ENCODE measurements at regions not wholly inside any gene's neighbourhood (a gene's known extent, or its start where the extent isn't known, plus 50 kb on each side); places are given as distances from the start of the nearest gene placed in this dataset.
A peak's percentile ranks its signal among the peaks of the same experiment; 100 is the strongest.
"Not testable (repeated sequence)": the region's sequence is repeated elsewhere in the genome, so short reads cannot be mapped to it uniquely, and the experiment has no call there.

GRCh38 chrX:40835526-40835925 is 100.2 kb upstream of the MED14 start:
- no peak overlapping the region for H3K4me3 Mint-ChIP-seq
- H3K9me3 Mint-ChIP-seq = peaks cover 6% of the 10 kb centered on the region
- H3K36me3 Mint-ChIP-seq = no peaks in the 10 kb centered on the region
- H3K27me3 Mint-ChIP-seq = no peaks in the 10 kb centered on the region
- DNase-seq = no peak
- no peaks in the 10 kb centered on the region for H3K4me1 Mint-ChIP-seq
- H3K27ac Mint-ChIP-seq = no peak overlapping the region

DNA sequence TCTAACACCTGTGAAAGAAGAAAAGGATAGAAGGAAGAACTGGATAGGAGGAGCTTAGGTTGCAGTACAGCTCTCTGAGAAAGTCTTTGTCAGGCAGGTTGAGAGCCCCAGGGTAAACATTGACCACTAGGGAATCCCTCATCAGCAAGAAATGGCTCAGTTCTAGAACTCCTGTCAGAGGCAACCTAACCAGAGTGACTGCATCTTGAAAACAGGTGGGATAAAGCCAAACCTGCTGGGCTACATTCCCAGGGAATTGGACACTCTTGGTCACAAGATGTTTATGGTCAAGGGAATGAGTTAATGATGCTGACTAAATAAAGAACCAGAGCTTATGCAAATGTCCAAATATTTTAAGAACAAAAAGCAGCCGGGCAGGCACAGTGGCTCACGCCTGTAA is 108.3 kb upstream of the MED14 start:
- peaks cover 2% of the 10 kb centered on the region for H3K36me3 Mint-ChIP-seq
- H3K4me3 Mint-ChIP-seq = no peak overlapping the region
- no peaks in the 10 kb centered on the region for H3K4me1 Mint-ChIP-seq
- no peak for DNase-seq
- no peaks in the 10 kb centered on the region for H3K27me3 Mint-ChIP-seq
- H3K9me3 Mint-ChIP-seq = peaks cover 13% of the 10 kb centered on the region
- no peak overlapping the region for H3K27ac Mint-ChIP-seq

GRCh38 chrX:40844471-40844870 is 109.1 kb upstream of the MED14 start:
- Mint-ChIP-seq H3K9me3 (peaks cover 13% of the 10 kb centered on the region), H3K4me3 (no peak overlapping the region), H3K4me1 (no peaks in the 10 kb centered on the region), H3K27ac (no peak overlapping the region), H3K27me3 (no peaks in the 10 kb centered on the region), H3K36me3 (peaks cover 2% of the 10 kb centered on the region)
- no peak for DNase-seq

- H3K4me3 Mint-ChIP-seq = no peak overlapping the region
- H3K4me1 Mint-ChIP-seq = no peaks in the 10 kb centered on the region
- no peak overlapping the region for H3K27ac Mint-ChIP-seq
- H3K9me3 Mint-ChIP-seq = peaks cover 8% of the 10 kb centered on the region
- no peaks in the 10 kb centered on the region for H3K27me3 Mint-ChIP-seq
- no peak for DNase-seq
- H3K36me3 Mint-ChIP-seq = peaks cover 2% of the 10 kb centered on the region
Measured at GRCh38 chrX:40845331-40845911, 110.1 kb upstream of the MED14 start.

GRCh38 chrX:40849906-40850823 is 114.8 kb upstream of the MED14 start:
- Mint-ChIP-seq H3K4me3 (no peak overlapping the region), H3K4me1 (peaks cover 8% of the 10 kb centered on the region), H3K9me3 (no peaks in the 10 kb centered on the region), H3K36me3 (no peaks in the 10 kb centered on the region), H3K27ac (no peak overlapping the region), H3K27me3 (no peaks in the 10 kb centered on the region)
- no peak for DNase-seq

DNA sequence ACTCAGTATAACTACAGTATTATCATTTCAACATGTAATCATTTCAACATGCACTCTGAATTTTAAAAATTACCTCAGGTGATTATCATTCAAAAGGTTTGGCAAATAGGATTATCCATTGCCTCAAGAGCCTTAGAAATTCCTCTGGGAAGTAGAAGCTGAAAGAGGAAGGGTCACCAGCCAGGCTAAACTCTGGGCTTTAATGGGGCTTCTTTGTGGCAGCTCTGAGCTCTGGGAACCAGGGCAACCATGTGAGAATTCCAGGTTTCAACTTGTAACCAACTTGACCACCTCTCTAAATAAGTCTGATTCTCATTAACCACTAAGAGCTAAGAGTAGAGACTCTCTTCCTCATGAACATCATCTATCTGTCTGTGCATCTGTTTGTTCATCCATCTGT is 117.2 kb upstream of the MED14 start:
- Mint-ChIP-seq H3K9me3 (no peaks in the 10 kb centered on the region), H3K27ac (no peak overlapping the region), H3K4me3 (no peak overlapping the region), H3K4me1 (peaks cover 8% of the 10 kb centered on the region), H3K27me3 (no peaks in the 10 kb centered on the region), H3K36me3 (no peaks in the 10 kb centered on the region)
- DNase-seq = no peak

DNA sequence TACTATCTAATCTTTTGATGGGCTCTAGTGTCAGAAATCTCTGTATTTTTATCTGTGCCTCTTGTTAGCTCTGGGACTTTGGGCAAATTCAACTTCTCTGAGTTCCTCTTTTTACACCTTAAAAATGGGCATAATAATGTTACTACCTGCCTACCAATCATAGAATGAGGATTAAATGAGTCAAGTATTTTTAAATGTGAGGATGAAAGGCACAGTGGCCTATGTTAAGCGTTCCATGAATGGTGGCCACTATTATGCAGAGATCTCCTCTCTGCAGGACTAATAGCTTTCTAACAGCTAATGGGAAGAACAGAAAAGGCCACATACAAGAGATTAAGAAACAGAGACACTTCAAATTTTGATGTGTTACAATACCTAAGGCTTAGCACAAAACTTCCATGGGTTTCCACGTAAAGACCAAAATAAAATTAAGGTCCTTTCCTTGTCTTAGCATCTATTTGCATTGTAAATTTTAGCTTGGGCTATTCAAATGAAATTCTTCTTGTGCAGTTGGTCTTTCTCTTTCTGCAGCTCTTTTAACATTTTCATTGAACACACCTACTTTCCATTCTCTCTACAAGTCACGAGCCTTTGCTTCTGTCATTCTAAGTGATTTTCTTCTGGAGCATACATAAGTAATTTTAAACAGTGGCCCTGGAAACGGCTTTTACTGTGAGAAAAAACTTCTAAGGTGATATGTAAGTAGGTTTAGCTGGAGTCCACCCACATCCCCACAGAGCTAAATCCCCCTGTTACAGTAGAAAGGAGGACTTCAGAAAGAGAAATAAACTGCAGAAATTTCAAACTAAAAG is 117.9 kb upstream of the MED14 start:
- Mint-ChIP-seq H3K9me3 (no peaks in the 10 kb centered on the region), H3K4me3 (no peak overlapping the region), H3K27me3 (no peaks in the 10 kb centered on the region), H3K27ac (no peak overlapping the region), H3K36me3 (no peaks in the 10 kb centered on the region), H3K4me1 (peaks cover 8% of the 10 kb centered on the region)
- no peak for DNase-seq

- no peak for DNase-seq
- H3K27me3 Mint-ChIP-seq = no peaks in the 10 kb centered on the region
- H3K36me3 Mint-ChIP-seq = no peaks in the 10 kb centered on the region
- H3K4me1 Mint-ChIP-seq = peaks cover 8% of the 10 kb centered on the region
- H3K4me3 Mint-ChIP-seq = no peak overlapping the region
- peak overlapping the region; percentile 72 for H3K27ac Mint-ChIP-seq
- H3K9me3 Mint-ChIP-seq = no peaks in the 10 kb centered on the region
Measured at GRCh38 chrX:40853816-40854123, 118.4 kb upstream of the MED14 start.

GRCh38 chrX:40854242-40854641 is 118.9 kb upstream of the MED14 start:
- DNase-seq = no peak
- H3K36me3 Mint-ChIP-seq = no peaks in the 10 kb centered on the region
- no peaks in the 10 kb centered on the region for H3K9me3 Mint-ChIP-seq
- H3K4me3 Mint-ChIP-seq = no peak overlapping the region
- H3K4me1 Mint-ChIP-seq = peaks cover 8% of the 10 kb centered on the region
- peak overlapping the region; percentile 72 for H3K27ac Mint-ChIP-seq
- no peaks in the 10 kb centered on the region for H3K27me3 Mint-ChIP-seq

GRCh38 chrX:40855411-40855810 is 120.1 kb upstream of the MED14 start:
- Mint-ChIP-seq H3K4me3 (no peak overlapping the region), H3K4me1 (peaks cover 8% of the 10 kb centered on the region), H3K9me3 (no peaks in the 10 kb centered on the region), H3K27ac (no peak overlapping the region), H3K27me3 (no peaks in the 10 kb centered on the region), H3K36me3 (no peaks in the 10 kb centered on the region)
- no peak for DNase-seq

DNA sequence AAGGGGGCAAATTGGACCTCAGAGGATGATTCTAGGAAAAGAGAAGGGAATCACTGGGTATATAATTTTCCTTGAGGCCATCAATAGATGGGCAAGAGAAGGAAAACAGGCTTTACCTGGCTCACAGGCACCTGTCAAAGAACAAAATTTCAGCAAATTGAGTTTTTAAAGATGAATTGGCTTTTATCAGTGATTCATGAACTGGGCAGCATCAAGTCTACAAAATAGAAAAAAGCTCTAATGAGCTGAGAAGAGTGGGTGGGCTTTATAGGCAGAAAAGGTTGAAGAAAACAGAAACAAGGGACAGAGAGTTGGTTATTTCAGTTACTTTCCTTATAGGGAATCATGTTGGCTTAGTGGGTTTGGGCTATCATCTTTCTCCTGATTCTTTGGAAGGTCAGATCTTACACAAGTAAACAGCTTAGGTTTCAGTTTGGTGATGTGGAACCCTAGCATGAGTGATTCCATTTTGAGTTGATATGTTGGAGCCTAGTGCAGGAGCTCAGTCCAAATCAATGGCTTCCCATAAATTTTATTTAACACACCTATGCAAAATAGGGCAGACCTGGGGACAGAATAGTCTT is 120.7 kb upstream of the MED14 start:
- Mint-ChIP-seq H3K36me3 (no peaks in the 10 kb centered on the region), H3K27ac (no peak overlapping the region), H3K27me3 (no peaks in the 10 kb centered on the region), H3K4me3 (no peak overlapping the region), H3K9me3 (no peaks in the 10 kb centered on the region), H3K4me1 (peaks cover 8% of the 10 kb centered on the region)
- DNase-seq = no peak

DNA sequence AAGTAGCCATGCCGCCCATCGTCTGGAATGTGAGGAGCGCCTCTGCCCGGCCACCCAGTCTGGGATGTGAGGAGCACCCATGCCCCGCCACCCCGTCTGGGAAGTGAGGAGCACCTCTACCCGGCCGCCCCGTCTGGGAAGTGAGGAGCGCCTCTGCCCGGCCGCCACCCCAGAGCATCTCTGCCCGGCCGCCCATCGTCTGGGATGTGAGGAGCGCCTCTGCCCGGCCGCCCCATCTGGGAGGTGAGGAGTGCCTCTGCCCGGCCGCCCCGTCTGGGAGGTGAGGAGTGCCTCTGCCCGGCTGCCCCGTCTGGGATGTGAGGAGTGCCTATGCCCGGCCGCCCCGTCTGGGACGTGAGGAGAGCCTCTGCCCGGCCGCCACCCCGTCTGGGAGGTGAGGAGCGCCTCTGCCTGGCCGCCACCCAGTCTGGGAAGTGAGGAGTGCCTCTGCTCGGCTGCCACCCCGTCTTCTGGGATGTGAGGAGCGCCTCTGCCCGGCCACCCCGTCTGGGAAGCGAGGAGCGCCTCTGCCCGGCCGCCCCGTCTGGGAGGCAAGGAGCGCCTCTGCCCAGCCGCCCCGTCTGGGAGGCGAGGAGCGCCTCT is 126.7 kb upstream of the MED14 start:
- H3K27me3 Mint-ChIP-seq, H3K36me3 Mint-ChIP-seq, H3K4me3 Mint-ChIP-seq, H3K27ac Mint-ChIP-seq, DNase-seq, H3K9me3 Mint-ChIP-seq, H3K4me1 Mint-ChIP-seq: not testable (repeated sequence)

GRCh38 chrX:40863260-40863659 is 127.9 kb upstream of the MED14 start:
- H3K4me3 Mint-ChIP-seq, H3K27ac Mint-ChIP-seq, H3K9me3 Mint-ChIP-seq, H3K27me3 Mint-ChIP-seq, DNase-seq, H3K36me3 Mint-ChIP-seq, H3K4me1 Mint-ChIP-seq: not testable (repeated sequence)

DNA sequence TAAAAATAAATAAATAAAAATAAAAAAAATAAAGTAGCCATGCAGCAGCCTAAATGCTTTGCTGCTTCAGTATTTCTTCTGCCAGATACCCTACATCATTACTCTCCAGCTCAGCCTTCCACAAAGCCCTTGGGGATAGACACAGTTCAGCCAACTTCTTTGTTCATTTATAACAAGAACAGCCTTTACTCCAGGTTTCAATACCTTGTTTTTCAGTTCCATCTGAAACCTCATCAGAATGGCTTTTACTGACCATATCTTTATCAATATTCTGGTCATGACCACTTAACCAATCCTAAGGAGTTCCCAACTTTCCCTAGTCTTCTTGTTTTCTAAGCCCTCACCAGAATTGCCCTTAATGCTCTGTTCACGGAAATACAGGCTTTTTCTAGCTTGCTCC is 128.3 kb upstream of the MED14 start:
- H3K4me3 Mint-ChIP-seq = no peak overlapping the region
- H3K27me3 Mint-ChIP-seq = no peaks in the 10 kb centered on the region
- DNase-seq = no peak
- H3K9me3 Mint-ChIP-seq = peaks cover 1% of the 10 kb centered on the region
- no peaks in the 10 kb centered on the region for H3K4me1 Mint-ChIP-seq
- no peaks in the 10 kb centered on the region for H3K36me3 Mint-ChIP-seq
- no peak overlapping the region for H3K27ac Mint-ChIP-seq

DNA sequence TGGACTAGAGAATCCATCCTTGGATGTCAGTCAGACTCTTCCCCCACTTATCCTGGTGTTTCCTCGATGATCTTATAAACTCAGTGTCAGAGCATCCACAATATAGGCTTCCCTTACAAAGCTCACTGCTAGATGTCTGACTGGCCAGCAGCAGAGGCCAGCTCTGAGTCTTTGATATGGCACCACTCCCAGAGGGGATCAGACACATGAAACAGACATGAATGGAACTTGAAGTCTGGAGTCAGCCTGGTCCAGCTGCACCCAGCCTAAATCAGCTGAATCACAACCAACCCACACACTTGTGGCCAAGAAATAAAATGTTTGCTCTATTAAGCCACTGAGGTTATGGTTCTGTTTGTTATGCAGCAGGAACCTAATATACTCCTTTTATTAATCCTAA is 129.6 kb upstream of the MED14 start:
- no peak for DNase-seq
- Mint-ChIP-seq H3K9me3 (peaks cover 1% of the 10 kb centered on the region), H3K4me3 (no peak overlapping the region), H3K27ac (no peak overlapping the region), H3K27me3 (no peaks in the 10 kb centered on the region), H3K4me1 (no peaks in the 10 kb centered on the region), H3K36me3 (peaks cover 5% of the 10 kb centered on the region)
